Lung (tissue), 11 donors: ENCODE measurements at regions not wholly inside any gene's neighbourhood (a gene's known extent, or its start where the extent isn't known, plus 50 kb on each side); places are given as distances from the start of the nearest gene placed in this dataset.

Experiments used
- ATAC-seq: fragments of 200-7000 bp; cut with Tn5 transposase; one replicate; pipeline ENCODE4 v1.9.1; 2020; ENCODE audit warnings: moderate number of reproducible peaks; ENCODE audit not compliant: insufficient read depth, low FRiP score
- DNase-seq, 3 donors: peaks; one replicate each; pipeline ENCODE4 v3.0.0-alpha.2; 2013 to 2017
- H3K27ac ChIP-seq, 2 donors: one replicate each; pipeline ENCODE4 v1.5.1; 2013; ENCODE audit warnings: mild to moderate bottlenecking in 2 of 2, moderate library complexity in 2 of 2, control low read depth in 1 of 2, inconsistent platforms in 1 of 2, low read depth in 1 of 2, low read length in 1 of 2
- H3K27me3 ChIP-seq, 3 donors: one replicate each; pipeline ENCODE4 v1.5.1; 2013; ENCODE audit warnings: low read length in 2 of 3; ENCODE audit not compliant: control insufficient read depth in 3 of 3, insufficient read depth in 3 of 3
- H3K36me3 ChIP-seq, 4 donors: one replicate each; pipeline ENCODE4 v1.5.1; 2013; ENCODE audit warnings: low read length in 4 of 4, mild to moderate bottlenecking in 1 of 4, moderate library complexity in 1 of 4; ENCODE audit not compliant: control insufficient read depth in 4 of 4, insufficient read depth in 4 of 4
- H3K4me1 ChIP-seq, 5 donors: one replicate each; pipeline ENCODE4 v1.5.1; 2013; ENCODE audit warnings: low read length in 5 of 5, mild to moderate bottlenecking in 2 of 5, moderate library complexity in 1 of 5; ENCODE audit not compliant: control insufficient read depth in 5 of 5, insufficient read depth in 5 of 5
- H3K4me3 ChIP-seq: one replicate; pipeline ENCODE4 v1.5.1; 2013; ENCODE audit warnings: mild to moderate bottlenecking, control low read depth, moderate library complexity
- H3K9ac ChIP-seq, 2 donors: one replicate each; pipeline ENCODE4 v1.5.1; 2013; ENCODE audit warnings: low read length in 2 of 2, control low read depth in 1 of 2; ENCODE audit not compliant: insufficient read depth in 1 of 2
- H3K9me3 ChIP-seq, 4 donors: one replicate each; pipeline ENCODE4 v1.5.1; 2013; ENCODE audit warnings: low read length in 3 of 4, mild to moderate bottlenecking in 1 of 4, moderate library complexity in 1 of 4; ENCODE audit not compliant: control insufficient read depth in 4 of 4, insufficient read depth in 3 of 4
- WGBS, 2 donors: extraction: QIAGEN DNeasy Blood & Tissue Kit; methylation state at CpG; one replicate each; pipeline ENCODE4 v1.1.7; 2013; 5-methylcytosine and 5-hydroxymethylcytosine counted together
- TF ChIP-seq, protein P1 (sequence below): IDR thresholded peaks from 2 replicates; pipeline ENCODE4 v1.5.1; 2012; ENCODE audit warnings: mild to moderate bottlenecking; ENCODE audit errors: control extremely low read depth, extremely low read depth
- donor health status: control.
- donor health status: control.
- donor health status: Bipolar disorder and iron deficiency.
- donor health status: healthy.
- donor health status: DM: yes; HTN: yes; CAD: no.

DNA sequence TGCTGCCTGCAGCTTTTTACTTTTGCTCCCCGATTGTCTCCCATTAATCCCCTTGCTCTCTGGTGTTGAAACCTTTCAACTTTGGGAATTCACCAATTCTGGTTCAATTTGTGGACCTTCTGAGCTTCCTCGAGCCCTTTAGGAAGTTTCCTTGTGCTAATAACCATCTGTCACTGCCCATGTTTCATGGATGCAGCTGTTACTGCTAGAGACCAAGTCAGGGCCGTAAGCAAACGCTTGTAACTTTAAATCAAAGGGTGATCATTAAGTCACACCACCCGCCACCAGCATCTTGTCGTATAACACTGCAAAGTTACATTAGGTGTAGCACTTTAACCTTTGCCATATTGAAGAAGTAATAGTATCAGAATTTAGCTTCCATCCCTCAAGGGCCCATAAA lies 268.3 kb upstream of the SASH1 start:
- Histone ChIP-seq H3K9me3 (peaks cover 0 to 1% (median 0%) of the 10 kb centered on the region in 4 donors), H3K4me1 (peaks cover 0 to 6% (median 0%) of the 10 kb centered on the region in 5 donors), H3K9ac (no peak overlapping the region), H3K27ac (no peak overlapping the region), H3K36me3 (no peaks in the 10 kb centered on the region), H3K27me3 (no peaks in the 10 kb centered on the region), H3K4me3 (no peak overlapping the region)
- DNase-seq (no peak), ATAC-seq (no peak)
- 91 to 93% methylated on average over 6 of the region's 6 CpGs for whole genome bisulfite sequencing, 2 donors
- TF ChIP-seq, protein P1, sequence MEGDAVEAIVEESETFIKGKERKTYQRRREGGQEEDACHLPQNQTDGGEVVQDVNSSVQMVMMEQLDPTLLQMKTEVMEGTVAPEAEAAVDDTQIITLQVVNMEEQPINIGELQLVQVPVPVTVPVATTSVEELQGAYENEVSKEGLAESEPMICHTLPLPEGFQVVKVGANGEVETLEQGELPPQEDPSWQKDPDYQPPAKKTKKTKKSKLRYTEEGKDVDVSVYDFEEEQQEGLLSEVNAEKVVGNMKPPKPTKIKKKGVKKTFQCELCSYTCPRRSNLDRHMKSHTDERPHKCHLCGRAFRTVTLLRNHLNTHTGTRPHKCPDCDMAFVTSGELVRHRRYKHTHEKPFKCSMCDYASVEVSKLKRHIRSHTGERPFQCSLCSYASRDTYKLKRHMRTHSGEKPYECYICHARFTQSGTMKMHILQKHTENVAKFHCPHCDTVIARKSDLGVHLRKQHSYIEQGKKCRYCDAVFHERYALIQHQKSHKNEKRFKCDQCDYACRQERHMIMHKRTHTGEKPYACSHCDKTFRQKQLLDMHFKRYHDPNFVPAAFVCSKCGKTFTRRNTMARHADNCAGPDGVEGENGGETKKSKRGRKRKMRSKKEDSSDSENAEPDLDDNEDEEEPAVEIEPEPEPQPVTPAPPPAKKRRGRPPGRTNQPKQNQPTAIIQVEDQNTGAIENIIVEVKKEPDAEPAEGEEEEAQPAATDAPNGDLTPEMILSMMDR: no peak

GRCh38 chr6:148074738-148075137 lies 267.9 kb upstream of the SASH1 start:
- TF ChIP-seq, protein P1: no peak
- Histone ChIP-seq H3K36me3 (no peaks in the 10 kb centered on the region), H3K9me3 (peaks cover 0 to 1% (median 0%) of the 10 kb centered on the region in 4 donors), H3K4me3 (no peak overlapping the region), H3K27ac (no peak overlapping the region), H3K9ac (no peak overlapping the region), H3K4me1 (peaks cover 0 to 5% (median 0%) of the 10 kb centered on the region in 5 donors), H3K27me3 (no peaks in the 10 kb centered on the region)
- ATAC-seq: no peak
- DNase-seq: no peak
- WGBS, 2 donors: 45 to 47% methylated on average over 5 of the region's 5 CpGs

DNA sequence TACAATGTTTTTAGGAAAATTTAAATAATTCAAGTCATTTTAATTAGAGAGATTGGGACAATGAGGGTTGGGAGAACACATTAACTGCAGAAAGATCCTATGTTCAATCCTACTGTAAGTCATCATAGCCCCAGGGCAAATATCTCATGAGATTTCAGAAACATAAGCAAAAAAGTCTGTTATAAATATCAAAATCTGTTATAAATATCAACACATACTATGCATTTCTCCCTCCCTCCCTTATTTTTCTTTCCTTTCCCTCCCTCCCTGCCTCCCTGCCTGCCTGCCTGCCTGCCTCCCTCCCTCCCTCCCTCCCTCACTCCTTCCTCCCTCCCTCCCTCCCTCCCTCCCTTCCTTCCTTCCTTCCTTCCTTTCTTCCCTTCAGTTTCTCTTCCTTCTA lies 267.3 kb upstream of the SASH1 start:
- Histone ChIP-seq H3K9me3 (peaks cover 0 to 1% (median 0%) of the 10 kb centered on the region in 4 donors), H3K4me3 (no peak overlapping the region), H3K9ac (no peak overlapping the region), H3K4me1 (peaks cover 0 to 5% (median 0%) of the 10 kb centered on the region in 5 donors), H3K27ac (no peak overlapping the region), H3K27me3 (no peaks in the 10 kb centered on the region), H3K36me3 (no peaks in the 10 kb centered on the region)
- TF ChIP-seq, protein P1: no peak
- no peak for ATAC-seq
- DNase-seq: no peak

DNA sequence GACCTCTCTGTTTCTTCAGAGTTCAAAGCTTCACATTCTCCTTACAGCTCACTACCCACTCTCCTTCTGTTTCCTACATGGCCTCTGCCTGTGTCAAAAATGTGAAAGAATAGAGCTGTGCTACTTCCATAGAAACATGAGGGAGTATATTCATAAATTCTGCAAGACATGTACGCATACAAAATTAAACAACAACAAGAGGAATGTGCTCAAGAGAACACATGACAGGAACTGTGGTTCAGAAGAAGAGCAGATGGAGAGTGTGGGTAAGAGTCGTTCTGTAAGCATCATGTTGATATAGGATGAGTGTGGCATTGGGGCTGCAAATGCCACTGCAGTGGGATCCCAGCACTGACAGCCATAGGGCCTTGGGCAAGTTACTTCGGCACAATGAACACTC lies 266.6 kb upstream of the SASH1 start:
- H3K27me3 ChIP-seq: no peaks in the 10 kb centered on the region
- H3K9ac ChIP-seq: no peak overlapping the region
- no peaks in the 10 kb centered on the region for H3K9me3 ChIP-seq
- ATAC-seq (no peak), DNase-seq (no peak)
- peaks cover 0 to 5% (median 0%) of the 10 kb centered on the region in 5 donors for H3K4me1 ChIP-seq
- 78 to 83% methylated on average over 3 of the region's 3 CpGs for WGBS, 2 donors
- H3K4me3 ChIP-seq: no peak overlapping the region
- H3K36me3 ChIP-seq: no peaks in the 10 kb centered on the region
- TF ChIP-seq, protein P1: no peak
- H3K27ac ChIP-seq: no peak overlapping the region
